GM19023 (cell line): ENCODE measurements at regions not wholly inside any gene's neighbourhood (a gene's known extent, or its start where the extent isn't known, plus 50 kb on each side); places are given as distances from the start of the nearest gene placed in this dataset.

Source experiments
- ATAC-seq: cut with Tn5 transposase; IDR thresholded peaks from one replicate; pipeline ENCODE4 v1.9.1; 2021; ENCODE audit warnings: mild to moderate bottlenecking, moderate library complexity; ENCODE audit not compliant: unreplicated experiment

GRCh38 chr4:23741681-23742191, 148.1 kb downstream of the PPARGC1A start:
- no peak for ATAC-seq

- ATAC-seq = no peak
These were observed 152.3 kb downstream of the PPARGC1A start for GRCh38 chr4:23737571-23737970.

GRCh38 chr4:23736466-23736865, 153.4 kb downstream of the PPARGC1A start:
- ATAC-seq = no peak

GRCh38 chr4:23734000-23734399, 155.8 kb downstream of the PPARGC1A start:
- no peak for ATAC-seq

- ATAC-seq = no peak
These were observed 156.4 kb downstream of the PPARGC1A start for GRCh38 chr4:23733476-23733875.

- no peak for ATAC-seq
These were observed 158.8 kb downstream of the PPARGC1A start for GRCh38 chr4:23730998-23731397.

- no peak for ATAC-seq
These were observed 160.9 kb downstream of the PPARGC1A start for GRCh38 chr4:23728971-23729370.

- no peak for ATAC-seq
These were observed 161.5 kb downstream of the PPARGC1A start for GRCh38 chr4:23728393-23728792.

- ATAC-seq = no peak
These were observed 169.3 kb downstream of the PPARGC1A start for GRCh38 chr4:23720556-23720955.

GRCh38 chr4:23718435-23718834, 171.4 kb downstream of the PPARGC1A start:
- ATAC-seq = no peak

- no peak for ATAC-seq
These were observed 172.2 kb downstream of the PPARGC1A start for GRCh38 chr4:23717528-23718248.

GRCh38 chr4:23710298-23710697, 179.5 kb downstream of the PPARGC1A start:
- ATAC-seq = no peak

- no peak for ATAC-seq
These were observed 182.2 kb downstream of the PPARGC1A start for GRCh38 chr4:23707652-23708026.

GRCh38 chr4:23706972-23707651, 182.7 kb downstream of the PPARGC1A start:
- ATAC-seq = no peak

- ATAC-seq = no peak
These were observed 189.7 kb downstream of the PPARGC1A start for GRCh38 chr4:23700197-23700596.

- no peak for ATAC-seq
These were observed 192.1 kb downstream of the PPARGC1A start for GRCh38 chr4:23697722-23698121.

- no peak for ATAC-seq
These were observed 192.8 kb downstream of the PPARGC1A start for GRCh38 chr4:23697001-23697528.

GRCh38 chr4:23686169-23686897, 203.5 kb downstream of the PPARGC1A start:
- no peak for ATAC-seq

- ATAC-seq = no peak
These were observed 204.4 kb downstream of the PPARGC1A start for GRCh38 chr4:23685471-23685870.

GRCh38 chr4:23680671-23681518, 209.0 kb downstream of the PPARGC1A start:
- ATAC-seq = no peak
